AG10803 (cell line): ENCODE measurements at regions not wholly inside any gene's neighbourhood (a gene's known extent, or its start where the extent isn't known, plus 50 kb on each side); places are given as distances from the start of the nearest gene placed in this dataset.

ENCODE experiments used
- DNase-seq: peaks from one replicate; pipeline ENCODE4 v3.0.0; 2010; ENCODE audit warnings: low read depth
- H3K4me3 ChIP-seq: 2 replicates; pipeline ENCODE4 v1.5.1; 2011; ENCODE audit warnings: mild to moderate bottlenecking, low read length, control low read depth
- CTCF ChIP-seq: conservative IDR thresholded peaks from 2 replicates; pipeline ENCODE4 v1.5.1; 2011; ENCODE audit warnings: mild to moderate bottlenecking, low read length, control low read depth, inconsistent platforms

DNA sequence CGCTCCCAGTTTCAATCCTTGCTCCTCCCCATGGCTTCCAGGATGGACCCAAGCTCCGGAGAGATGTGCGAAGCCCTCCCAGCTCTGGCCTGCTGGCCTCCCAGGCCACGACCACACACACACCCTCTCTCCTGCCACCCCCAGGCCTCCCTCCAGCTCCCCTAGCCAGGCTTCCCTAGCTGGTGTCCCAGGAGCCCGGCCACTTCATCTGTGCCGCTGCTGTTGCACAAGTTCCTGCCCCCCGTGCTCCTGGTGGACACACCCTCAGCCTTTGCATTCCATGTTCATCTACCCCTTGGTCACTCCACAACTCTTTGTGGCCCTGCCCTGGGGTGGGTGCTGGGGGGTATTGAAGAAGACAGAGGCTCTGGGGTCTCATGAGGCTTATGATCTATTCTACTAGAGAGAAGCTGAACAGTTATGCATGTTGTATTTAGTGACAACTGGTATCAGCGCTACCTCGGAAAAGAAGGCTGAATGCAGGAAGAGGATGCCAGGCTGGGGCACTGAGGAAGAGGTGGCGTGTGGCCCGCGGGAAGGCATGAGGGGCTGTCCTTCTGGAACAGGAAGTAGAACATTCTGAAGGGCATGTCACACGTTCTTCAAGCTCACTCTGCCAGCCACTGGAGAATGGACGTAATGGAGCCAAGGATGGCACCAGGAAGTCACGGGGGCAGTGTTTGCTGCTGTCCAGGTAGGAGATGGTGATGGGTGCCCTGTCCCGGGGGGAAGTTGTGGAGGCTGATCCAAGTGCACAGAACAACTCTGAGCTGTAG is 172.4 kb downstream of the PSMG1 start:
- no peak overlapping the region for H3K4me3 ChIP-seq
- no peak for TF ChIP-seq CTCF
- no peak for DNase-seq

DNA sequence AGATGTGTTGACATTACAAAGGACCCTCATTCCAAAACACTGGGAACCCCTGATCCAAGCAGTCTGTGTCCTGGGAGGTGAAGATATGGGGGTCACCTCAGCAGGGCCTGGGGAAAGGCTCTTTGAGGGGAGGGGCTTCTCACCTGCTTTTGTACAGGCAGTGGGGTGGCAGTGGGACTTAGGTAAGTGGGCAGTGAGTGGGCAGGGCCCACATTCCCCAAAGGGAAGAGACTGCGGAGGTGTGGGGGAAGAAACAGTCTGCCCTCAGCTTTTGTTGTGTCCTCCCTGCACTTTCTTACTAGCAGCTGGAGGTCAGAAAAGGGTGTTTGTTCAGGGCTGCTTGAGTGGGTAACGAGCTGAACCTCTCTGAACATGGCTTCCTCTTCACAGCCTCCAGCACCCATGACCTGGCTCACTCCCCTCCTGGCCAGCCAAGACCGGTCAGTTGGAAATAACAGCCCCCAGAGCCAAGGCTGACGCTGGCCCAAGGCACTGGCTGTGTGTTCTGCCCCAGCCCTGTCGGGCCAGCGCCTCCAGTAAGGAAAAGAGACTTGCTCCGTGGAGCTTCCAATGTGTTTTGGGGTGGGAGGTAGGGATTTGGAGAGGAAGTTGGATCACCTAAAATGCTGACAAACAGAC is 173.5 kb downstream of the PSMG1 start:
- TF ChIP-seq CTCF: no peak
- no peak for DNase-seq

GRCh38 chr21:39007985-39008384 is 175.3 kb downstream of the PSMG1 start:
- H3K4me3 ChIP-seq: no peak overlapping the region
- no peak for TF ChIP-seq CTCF
- DNase-seq: no peak

More for the DNA sequence above, 173.5 kb downstream of the PSMG1 start:
- no peak overlapping the region for H3K4me3 ChIP-seq

GRCh38 chr21:39007532-39007931 is 175.7 kb downstream of the PSMG1 start:
- H3K4me3 ChIP-seq: no peak overlapping the region
- DNase-seq: no peak
- no peak for TF ChIP-seq CTCF

DNA sequence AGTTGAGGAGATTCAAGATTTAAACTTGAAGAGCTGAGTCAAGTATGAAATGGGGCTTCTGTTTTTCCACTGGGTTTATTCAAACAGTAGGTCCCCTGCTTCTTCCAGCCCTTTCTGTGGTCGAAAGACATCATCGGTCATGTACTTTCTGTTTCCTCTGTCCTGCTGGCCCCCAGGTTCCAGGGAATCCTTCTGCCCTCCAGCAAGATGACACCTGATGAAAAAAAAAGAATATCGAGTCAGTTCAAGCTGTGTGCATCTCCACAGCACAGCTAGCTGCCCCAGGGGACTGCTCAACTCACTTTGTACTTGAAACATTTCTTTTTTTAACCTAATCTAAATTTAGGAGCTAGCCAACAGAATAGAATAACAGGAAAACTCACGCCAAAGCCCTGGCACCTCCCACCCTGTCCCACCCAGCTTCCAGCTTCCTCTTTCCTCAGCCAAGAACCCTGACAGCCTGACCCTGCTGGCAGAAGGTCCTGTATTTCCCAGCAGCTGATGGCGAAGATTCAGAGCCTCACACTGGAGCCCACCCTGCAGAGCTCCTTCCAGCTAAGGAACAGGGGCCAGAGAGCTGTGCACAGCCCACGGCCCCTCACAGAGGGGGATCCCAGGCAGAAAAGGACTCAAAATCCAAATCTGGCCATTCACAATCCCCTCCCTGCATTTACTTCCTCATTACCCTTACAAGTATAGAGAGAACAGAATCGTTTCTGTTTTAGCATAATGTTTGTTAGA is 176.5 kb downstream of the PSMG1 start:
- TF ChIP-seq CTCF: no peak
- H3K4me3 ChIP-seq: no peak overlapping the region
- no peak for DNase-seq

DNA sequence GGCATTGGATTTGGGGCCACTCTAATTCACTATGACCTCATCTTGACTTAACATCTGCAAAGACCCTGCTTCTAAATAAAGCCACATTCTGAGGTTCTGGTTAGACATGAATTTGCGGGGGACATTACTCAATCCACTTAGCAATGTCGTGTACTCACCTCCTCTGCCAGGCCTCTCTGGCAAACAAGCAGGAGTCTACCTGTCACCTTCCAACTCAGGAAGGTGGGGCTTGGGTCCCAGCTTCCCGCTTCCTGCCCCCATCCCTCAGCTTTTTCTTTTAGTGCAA is 177.8 kb downstream of the PSMG1 start:
- no peak for TF ChIP-seq CTCF
- H3K4me3 ChIP-seq: no peak overlapping the region

More for the DNA sequence above, 177.8 kb downstream of the PSMG1 start:
- DNase-seq: no peak
